ENCODE measurements at regions not wholly inside any gene's neighbourhood (a gene's known extent, or its start where the extent isn't known, plus 50 kb on each side); places are given as distances from the start of the nearest gene placed in this dataset.
"Not testable (repeated sequence)": the region's sequence is repeated elsewhere in the genome, so short reads cannot be mapped to it uniquely, and the experiment has no call there.

GRCh38 chr11:110347660-110348059, 51.2 kb upstream of the RDX start:
- no peak overlapping the region for H3K4me3 ChIP-seq (ENCODE audit: low read depth, low read length)
- TF ChIP-seq, protein P1, sequence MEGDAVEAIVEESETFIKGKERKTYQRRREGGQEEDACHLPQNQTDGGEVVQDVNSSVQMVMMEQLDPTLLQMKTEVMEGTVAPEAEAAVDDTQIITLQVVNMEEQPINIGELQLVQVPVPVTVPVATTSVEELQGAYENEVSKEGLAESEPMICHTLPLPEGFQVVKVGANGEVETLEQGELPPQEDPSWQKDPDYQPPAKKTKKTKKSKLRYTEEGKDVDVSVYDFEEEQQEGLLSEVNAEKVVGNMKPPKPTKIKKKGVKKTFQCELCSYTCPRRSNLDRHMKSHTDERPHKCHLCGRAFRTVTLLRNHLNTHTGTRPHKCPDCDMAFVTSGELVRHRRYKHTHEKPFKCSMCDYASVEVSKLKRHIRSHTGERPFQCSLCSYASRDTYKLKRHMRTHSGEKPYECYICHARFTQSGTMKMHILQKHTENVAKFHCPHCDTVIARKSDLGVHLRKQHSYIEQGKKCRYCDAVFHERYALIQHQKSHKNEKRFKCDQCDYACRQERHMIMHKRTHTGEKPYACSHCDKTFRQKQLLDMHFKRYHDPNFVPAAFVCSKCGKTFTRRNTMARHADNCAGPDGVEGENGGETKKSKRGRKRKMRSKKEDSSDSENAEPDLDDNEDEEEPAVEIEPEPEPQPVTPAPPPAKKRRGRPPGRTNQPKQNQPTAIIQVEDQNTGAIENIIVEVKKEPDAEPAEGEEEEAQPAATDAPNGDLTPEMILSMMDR (IDR thresholded peaks at IDR 0.05; ENCODE audit: borderline replicate concordance, insufficient read depth, low read depth, low read length) = no peak

GRCh38 chr11:110349138-110349996, 53.0 kb upstream of the RDX start:
- no peak overlapping the region for H3K4me3 ChIP-seq (ENCODE audit: low read depth, low read length)

GRCh38 chr11:110349997-110350383, 53.6 kb upstream of the RDX start:
- H3K4me3 ChIP-seq (ENCODE audit: low read depth, low read length) = not testable (repeated sequence)

More at GRCh38 chr11:110349138-110349996, 53.0 kb upstream of the RDX start:
- TF ChIP-seq, protein P1 (IDR thresholded peaks at IDR 0.05; ENCODE audit: borderline replicate concordance, insufficient read depth, low read depth, low read length) = no peak

DNA sequence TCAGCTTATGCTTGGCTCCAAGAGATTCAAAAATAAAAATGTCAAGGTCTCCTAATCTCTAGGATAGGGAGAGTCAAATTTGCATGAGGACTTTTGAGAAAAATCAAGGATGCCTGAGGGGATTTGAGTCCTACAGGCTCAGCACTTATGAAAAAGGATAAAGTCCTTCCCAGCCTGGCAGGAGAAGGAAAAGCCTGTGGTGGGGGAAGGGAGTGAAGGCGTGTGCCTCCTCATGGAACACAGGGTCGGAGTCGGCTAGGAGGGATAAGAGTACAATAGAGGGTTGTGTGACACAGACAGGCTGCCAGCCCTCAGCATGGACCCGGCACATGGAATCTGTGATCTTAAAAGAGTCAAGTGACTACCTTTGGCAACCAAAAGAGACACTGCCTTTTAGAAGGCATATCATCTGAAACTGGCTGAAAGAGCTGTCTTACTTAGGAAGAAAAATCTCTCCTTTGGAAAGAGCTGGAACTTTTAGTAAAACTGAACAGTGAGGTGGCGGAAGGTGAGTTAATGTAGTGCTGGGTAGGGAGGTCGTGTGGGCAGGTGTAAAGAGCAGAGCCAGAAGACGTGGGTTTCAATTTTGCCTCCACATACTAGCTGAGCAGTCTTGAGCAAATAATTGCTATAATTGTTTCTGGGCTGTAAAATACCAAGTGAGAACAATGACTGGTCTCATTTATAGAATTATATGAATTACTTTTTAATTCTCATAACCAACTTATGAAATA, 58.8 kb upstream of the RDX start:
- TF ChIP-seq, protein P1 (IDR thresholded peaks at IDR 0.05; ENCODE audit: borderline replicate concordance, insufficient read depth, low read depth, low read length) = no peak
- no peak overlapping the region for H3K4me3 ChIP-seq (ENCODE audit: low read depth, low read length)

DNA sequence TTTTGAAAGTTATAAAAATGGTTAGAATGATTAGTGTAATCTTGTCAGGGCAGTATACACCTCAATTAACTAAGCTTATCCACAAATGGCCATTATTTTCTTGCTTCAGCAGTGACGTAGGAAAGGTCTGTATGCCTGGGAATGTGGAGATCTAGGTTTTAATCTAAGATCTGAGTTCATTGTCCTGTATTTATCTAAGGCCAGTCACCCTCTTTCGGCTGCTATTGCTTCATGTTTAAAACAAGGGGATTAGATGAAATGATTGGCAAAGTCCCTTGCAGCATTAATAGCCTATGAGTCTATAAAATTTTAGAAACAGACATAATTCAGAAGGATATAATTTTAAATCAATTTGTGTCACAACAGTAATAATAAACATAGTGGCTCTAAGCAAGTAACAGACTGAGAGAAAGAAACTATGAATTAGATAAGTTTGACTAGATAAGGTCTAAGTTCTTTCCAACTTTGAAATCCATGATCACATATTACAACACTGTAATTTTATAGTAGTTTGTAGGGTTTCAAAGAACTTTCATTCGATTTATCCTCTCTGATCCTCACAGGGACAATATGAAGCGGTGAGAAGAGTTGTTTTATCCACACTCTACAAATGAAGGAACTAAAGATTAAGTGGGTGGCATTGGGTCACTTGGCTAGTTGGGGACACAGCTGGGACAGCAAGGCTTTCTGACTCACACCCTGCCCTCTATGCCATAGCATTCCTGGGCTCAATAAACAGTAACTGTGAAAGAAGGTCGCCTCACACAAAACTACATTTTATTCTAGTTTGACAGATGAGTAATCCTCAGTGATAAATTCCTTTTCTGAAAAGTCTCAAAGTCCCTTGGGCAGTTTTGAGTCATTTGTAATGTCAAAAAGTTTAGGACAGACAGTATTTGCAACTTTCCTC, 60.6 kb upstream of the RDX start:
- no peak overlapping the region for H3K4me3 ChIP-seq (ENCODE audit: low read depth, low read length)
- TF ChIP-seq, protein P1 (IDR thresholded peaks at IDR 0.05; ENCODE audit: borderline replicate concordance, insufficient read depth, low read depth, low read length) = no peak

DNA sequence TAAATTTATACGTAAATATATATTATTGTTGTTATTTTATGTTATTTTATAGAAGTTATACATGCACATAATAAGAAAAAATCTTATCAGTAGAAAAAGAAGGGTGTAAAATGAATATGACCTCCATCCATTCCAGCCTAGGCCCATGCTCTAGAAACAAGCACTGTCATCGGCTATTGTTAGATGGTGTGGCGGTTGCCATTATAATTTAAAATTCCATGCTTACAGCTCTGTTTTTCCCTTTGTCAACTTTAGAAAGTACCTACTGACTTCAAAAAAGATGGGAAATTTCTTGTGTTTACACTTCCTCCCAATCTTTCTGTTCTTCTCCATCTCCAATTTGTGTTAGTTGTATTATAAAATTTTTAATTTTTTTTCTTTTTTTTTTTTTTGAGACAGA, 61.9 kb upstream of the RDX start:
- TF ChIP-seq, protein P1 (IDR thresholded peaks at IDR 0.05; ENCODE audit: borderline replicate concordance, insufficient read depth, low read depth, low read length) = no peak
- H3K4me3 ChIP-seq (ENCODE audit: low read depth, low read length) = no peak overlapping the region

- not testable (repeated sequence) for H3K4me3 ChIP-seq (ENCODE audit: low read depth, low read length)
These were observed 64.5 kb upstream of the RDX start for GRCh38 chr11:110360781-110361408.
